AG04450 (cell line): ENCODE measurements at regions not wholly inside any gene's neighbourhood (a gene's known extent, or its start where the extent isn't known, plus 50 kb on each side); places are given as distances from the start of the nearest gene placed in this dataset.

Source experiments
- CTCF ChIA-PET: fragments of 300-600, 350-600 bp; formaldehyde crosslinking; extraction: SDS; loops from one replicate; lab custom pipeline; 2022; ENCODE audit warnings: antibody characterized with exemption, inconsistent platforms; lab: Charles Lee
- POLR2A ChIA-PET: fragments of 350-600 bp; formaldehyde crosslinking; extraction: SDS; loops from one replicate; lab custom pipeline; 2021; ENCODE audit warnings: antibody characterized with exemption, inconsistent platforms; lab: Yijun Ruan, JAX
- DNase-seq: peaks from one replicate; pipeline ENCODE4 v3.0.0-alpha.2; 2011; ENCODE audit warnings: low read depth, low spot score
- H3K27ac ChIP-seq: one replicate; pipeline ENCODE4 v1.5.1; 2012; ENCODE audit warnings: low read depth, low read length, control low read depth
- H3K27me3 ChIP-seq: one replicate; pipeline ENCODE4 v1.6.0; 2012; ENCODE audit warnings: low read length; ENCODE audit not compliant: control insufficient read depth, insufficient read depth
- H3K4me3 ChIP-seq: 2 replicates; pipeline ENCODE4 v1.5.1; 2011; ENCODE audit warnings: mild to moderate bottlenecking, low read depth, low read length, control low read depth
- H3K9me3 ChIP-seq: 2 replicates; pipeline ENCODE4 v1.5.1; 2012; ENCODE audit warnings: low read length; ENCODE audit not compliant: control insufficient read depth, insufficient read depth
- TF ChIP-seq, protein P1 (sequence below): IDR thresholded peaks from 2 replicates; pipeline ENCODE4 v1.5.1; 2011; ENCODE audit warnings: low read depth, low read length, control low read depth, inconsistent platforms

DNA sequence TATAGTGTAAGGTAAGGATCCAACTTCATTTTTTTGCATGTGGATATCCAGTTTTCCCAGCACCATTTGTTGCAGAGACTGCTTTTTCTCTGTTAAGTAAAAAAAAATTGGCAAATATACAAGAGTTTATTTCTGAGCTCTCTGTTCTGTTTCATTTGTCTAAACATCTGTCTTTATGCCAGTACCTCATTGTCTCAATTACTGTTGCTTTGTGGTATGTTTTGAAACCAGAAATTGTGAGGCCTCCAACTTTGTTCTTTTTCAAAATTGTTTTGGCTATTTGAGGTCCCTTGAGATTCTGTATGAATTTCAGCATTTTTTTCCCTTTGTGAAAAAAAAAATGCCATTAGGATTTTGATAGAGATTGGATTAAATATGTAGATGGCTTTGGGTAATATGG is 150.5 kb downstream of the MINAR1 start:
- TF ChIP-seq, protein P1, sequence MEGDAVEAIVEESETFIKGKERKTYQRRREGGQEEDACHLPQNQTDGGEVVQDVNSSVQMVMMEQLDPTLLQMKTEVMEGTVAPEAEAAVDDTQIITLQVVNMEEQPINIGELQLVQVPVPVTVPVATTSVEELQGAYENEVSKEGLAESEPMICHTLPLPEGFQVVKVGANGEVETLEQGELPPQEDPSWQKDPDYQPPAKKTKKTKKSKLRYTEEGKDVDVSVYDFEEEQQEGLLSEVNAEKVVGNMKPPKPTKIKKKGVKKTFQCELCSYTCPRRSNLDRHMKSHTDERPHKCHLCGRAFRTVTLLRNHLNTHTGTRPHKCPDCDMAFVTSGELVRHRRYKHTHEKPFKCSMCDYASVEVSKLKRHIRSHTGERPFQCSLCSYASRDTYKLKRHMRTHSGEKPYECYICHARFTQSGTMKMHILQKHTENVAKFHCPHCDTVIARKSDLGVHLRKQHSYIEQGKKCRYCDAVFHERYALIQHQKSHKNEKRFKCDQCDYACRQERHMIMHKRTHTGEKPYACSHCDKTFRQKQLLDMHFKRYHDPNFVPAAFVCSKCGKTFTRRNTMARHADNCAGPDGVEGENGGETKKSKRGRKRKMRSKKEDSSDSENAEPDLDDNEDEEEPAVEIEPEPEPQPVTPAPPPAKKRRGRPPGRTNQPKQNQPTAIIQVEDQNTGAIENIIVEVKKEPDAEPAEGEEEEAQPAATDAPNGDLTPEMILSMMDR: no peak
- DNase-seq: no peak
- H3K4me3 ChIP-seq: no peak overlapping the region
- peaks cover 2% of the 10 kb centered on the region for H3K27me3 ChIP-seq
- H3K9me3 ChIP-seq: no peaks in the 10 kb centered on the region
- CTCF ChIA-PET: no interaction called here
- POLR2A ChIA-PET: no interaction called here
- H3K27ac ChIP-seq: no peak overlapping the region

DNA sequence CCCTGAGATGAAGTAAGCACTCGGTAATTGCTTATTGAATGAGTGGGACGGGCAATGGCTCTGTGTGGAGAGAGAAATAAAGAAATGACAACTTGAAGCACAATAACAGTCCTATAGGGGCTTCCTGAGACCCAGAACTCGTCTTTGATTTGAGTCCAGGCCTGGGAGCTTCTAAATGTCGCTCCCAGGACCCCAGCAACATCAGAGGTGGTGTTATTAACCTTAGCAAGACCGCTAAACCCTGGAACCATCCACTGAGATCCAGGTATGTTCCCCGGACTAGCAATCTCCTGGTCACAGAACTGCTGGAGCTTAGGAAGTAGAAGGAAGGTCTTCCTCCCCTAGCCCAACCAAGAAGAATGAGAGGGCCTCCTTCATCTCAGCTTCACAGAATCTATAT is 160.0 kb downstream of the MINAR1 start:
- TF ChIP-seq, protein P1: no peak
- no peaks in the 10 kb centered on the region for H3K9me3 ChIP-seq
- POLR2A ChIA-PET: no interaction called here
- no peak overlapping the region for H3K4me3 ChIP-seq
- no peak for DNase-seq
- CTCF ChIA-PET: interaction anchor here (1.4 to 5.6 kb wide), 3 partner anchors 210 to 252 kb away, joined by 7 to 53 read pairs (median 8); no protein-coding TSS in a partner anchor
- no peak overlapping the region for H3K27ac ChIP-seq
- H3K27me3 ChIP-seq: peaks cover 8% of the 10 kb centered on the region

DNA sequence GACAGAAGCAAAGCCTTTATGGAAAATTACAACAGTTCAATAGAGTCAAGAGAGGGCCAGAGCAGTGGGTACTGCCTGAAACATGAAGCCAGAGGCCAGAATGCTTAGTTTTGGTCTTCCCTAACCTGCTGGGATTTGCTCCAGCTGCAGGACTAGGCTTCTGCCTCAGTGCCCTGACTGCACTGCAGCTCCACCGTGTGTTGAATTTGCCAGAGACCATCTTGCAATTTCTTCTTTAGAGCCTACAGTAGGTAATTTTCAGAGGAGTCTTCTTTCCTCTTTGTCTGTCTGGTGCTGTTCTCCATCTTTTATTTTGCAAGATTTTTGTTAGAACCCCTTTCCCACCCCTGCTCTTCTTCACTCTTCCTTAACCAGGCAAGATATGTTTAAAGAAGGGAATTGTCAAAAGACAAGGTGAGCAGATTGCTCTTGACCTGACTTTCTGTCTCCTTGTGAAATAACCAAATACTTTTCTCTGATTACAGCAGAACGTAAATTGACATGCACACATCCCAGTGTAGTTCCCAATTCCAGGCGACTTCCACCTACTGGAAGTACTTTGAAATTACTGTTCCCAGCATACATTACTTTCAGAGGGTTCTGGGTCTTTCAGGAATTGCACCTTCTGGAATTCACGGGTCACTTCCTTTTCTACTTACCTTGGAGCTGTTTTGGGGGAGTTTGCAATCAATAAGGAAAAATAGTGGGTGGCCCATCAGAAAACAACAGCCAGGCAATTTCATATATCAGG is 161.2 kb downstream of the MINAR1 start:
- ChIA-PET CTCF (interaction anchor here (0.6 to 5.6 kb wide), 7 partner anchors 26 to 255 kb away, joined by 3 to 53 read pairs (median 3); no protein-coding TSS in a partner anchor), POLR2A (no interaction called here)
- no peaks in the 10 kb centered on the region for H3K9me3 ChIP-seq
- peaks cover 5% of the 10 kb centered on the region for H3K27me3 ChIP-seq
- TF ChIP-seq, protein P1: peak; percentile 48
- DNase-seq: no peak
- H3K27ac ChIP-seq: no peak overlapping the region
- no peak overlapping the region for H3K4me3 ChIP-seq

DNA sequence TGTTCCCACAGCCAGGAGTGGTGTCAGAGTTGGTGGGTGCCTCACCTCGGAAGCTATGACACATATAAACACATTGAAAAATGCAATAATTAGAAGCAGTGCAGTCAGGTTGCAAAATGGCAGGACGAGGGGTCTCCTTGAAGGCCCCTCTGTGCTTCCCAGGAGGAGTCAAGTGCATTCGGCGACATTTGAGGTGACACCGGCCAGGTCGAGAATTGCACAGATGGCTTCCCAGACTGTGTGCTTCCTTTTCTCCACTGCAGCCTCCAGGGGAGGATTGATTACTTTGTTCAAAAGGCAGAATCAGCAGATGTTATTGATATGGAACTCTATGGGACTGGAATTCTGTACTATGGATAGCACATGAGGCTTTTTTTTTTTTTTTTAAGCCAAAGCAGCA is 163.2 kb downstream of the MINAR1 start:
- TF ChIP-seq, protein P1: no peak

DNA sequence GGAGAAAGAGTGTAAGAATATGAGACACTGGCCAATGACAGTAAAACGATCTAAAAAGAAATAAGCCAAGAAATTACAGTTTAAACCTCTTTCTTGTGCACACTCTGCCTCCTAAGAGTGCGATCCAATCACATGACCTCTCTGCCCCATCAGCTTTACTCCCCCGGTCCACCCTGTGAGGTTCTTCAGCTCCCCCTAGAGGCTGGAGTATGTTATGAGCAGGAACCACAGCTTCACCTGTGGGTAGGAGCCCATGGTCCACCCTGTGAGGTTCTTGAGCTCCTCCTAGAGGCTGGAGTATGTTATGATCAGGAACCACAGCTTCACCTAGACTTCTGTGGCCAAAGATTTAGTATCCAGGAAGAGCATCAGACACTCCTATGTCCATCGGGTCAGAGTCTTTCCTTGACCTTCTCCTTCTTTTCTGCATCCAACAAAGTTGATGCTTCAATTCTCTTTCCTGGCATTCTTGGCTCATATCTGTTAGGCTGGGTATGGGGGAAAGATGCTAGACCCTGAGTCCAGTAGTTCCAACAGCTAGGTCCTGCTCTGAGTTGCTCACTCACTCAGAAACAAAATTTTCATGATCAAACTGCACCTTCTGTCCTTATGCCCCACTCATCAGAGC is 164.0 kb downstream of the MINAR1 start:
- ChIA-PET CTCF (interaction anchor here (0.7 to 3.7 kb wide), 24 partner anchors 9 to 286 kb away, joined by 3 to 146 read pairs (median 5); partner anchors contain the start of gene TMED3), POLR2A (no interaction called here)
- Histone ChIP-seq H3K9me3 (no peaks in the 10 kb centered on the region), H3K27me3 (peaks cover 5% of the 10 kb centered on the region), H3K27ac (no peak overlapping the region), H3K4me3 (no peak overlapping the region)
- DNase-seq: peak; percentile 27
- TF ChIP-seq, protein P1: peak; percentile 83

More for the DNA sequence above, 163.2 kb downstream of the MINAR1 start:
- Histone ChIP-seq H3K27ac (no peak overlapping the region), H3K27me3 (peaks cover 5% of the 10 kb centered on the region), H3K4me3 (no peak overlapping the region), H3K9me3 (no peaks in the 10 kb centered on the region)
- ChIA-PET CTCF (interaction anchor here (0.8 to 5.6 kb wide), 18 partner anchors 11 to 260 kb away, joined by 3 to 146 read pairs (median 6); no protein-coding TSS in a partner anchor), POLR2A (no interaction called here)
- DNase-seq: no peak
